Fibroblast of skin of left quadriceps (primary cell): ENCODE measurements at regions not wholly inside any gene's neighbourhood (a gene's known extent, or its start where the extent isn't known, plus 50 kb on each side); places are given as distances from the start of the nearest gene placed in this dataset.
"Not testable (repeated sequence)": the region's sequence is repeated elsewhere in the genome, so short reads cannot be mapped to it uniquely, and the experiment has no call there.

Source experiments
- DNase-seq, 2 experiments: peaks; one replicate each; pipeline ENCODE4 v3.0.0-alpha.2; 2013; ENCODE audit warnings: low read depth in 2 of 2

DNA sequence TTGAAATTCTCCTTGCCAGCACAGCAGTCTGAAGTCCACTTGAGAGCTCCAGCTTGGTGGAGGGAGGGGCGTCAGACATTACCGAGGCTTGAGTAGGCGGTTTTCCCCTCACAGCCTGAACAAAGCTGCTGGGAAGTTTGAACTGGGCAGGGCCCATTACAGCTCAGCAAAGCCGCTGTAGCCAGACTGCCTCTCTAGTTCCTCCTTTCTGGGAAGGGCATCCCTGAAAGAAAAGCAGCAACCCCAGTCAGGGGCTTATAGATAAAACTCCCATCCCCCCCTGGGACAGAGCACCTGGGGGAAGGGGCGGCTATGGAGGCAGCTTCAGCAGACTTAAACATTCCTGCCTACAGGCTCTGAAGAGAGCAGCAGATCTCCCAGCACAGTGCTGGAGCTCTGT is 325.3 kb downstream of the GJA1 start:
- no peak for DNase-seq

DNA sequence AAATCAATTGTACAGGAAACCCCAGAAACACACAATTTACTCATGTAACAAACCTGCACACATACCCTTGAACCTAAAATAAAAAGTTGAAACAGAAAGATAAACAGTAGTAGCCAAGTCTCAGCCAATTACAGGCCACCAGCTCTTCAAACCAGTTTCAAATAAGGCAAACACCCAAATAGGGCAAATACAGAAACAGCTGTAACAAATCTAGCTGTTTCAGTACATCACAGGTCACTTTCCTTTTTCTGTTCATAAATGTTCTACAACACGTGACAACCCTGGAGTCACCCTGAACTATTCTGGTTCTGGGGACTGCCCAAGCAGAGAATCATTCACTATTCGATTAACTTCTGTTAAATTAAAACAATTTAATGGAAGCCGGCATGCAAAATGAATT is 329.0 kb downstream of the GJA1 start:
- no peak for DNase-seq

DNA sequence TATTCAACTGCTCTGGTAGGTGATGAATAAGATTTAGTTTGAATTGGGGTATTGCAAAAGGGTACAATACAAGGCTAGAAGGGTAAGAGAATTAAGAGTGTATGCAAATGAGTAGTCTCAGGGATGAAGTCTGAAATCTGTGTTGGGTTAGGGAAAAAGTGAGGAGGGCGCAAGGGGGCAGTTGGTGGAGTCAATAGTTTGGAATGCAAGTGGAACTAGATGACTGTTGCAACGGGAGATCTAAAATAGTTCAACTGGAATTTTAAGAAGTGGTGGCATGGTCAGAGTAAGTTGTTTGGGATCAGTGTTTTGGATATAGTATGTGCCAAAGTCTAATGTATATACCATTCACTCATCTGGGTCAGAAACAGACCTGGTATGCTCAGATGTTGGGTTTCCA is 329.6 kb downstream of the GJA1 start:
- no peak for DNase-seq

DNA sequence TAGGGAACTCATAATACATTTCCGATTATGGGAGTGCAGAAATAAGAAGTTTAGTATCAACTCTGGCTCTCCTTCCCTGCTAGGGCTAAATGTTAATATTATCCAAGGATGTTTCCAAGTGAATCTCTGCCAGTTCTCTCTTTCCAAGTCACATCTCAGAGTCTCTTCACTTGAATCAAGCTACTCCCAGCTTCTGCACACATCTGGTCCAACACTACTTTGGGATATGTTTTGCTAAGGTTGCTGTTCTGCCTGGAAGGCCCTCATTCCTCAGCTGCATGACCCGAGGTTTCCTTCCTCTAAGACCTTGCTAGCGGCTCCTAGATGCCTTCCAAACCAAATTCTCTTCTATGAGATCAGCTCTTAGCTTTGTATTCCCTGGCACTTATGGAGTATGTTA is 331.8 kb downstream of the GJA1 start:
- no peak for DNase-seq

DNA sequence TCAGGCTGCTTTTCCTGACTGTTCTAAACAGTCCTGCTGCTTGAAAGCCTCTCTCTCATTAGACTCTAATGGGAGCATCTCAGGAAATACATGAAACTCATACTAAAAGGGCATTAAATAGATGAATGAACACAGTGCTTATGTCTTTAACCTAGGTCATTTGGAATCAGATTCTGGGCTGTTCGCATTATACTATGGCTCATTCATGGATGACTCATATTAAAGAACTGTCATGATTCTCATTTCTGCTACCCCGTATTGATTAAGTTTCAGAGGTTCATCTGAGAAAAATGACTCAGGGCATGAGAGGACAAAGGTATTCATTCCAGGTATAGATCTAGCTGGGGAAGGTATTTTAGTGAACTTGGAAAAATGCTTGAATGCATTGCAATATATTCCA is 335.5 kb downstream of the GJA1 start:
- DNase-seq: no peak

DNA sequence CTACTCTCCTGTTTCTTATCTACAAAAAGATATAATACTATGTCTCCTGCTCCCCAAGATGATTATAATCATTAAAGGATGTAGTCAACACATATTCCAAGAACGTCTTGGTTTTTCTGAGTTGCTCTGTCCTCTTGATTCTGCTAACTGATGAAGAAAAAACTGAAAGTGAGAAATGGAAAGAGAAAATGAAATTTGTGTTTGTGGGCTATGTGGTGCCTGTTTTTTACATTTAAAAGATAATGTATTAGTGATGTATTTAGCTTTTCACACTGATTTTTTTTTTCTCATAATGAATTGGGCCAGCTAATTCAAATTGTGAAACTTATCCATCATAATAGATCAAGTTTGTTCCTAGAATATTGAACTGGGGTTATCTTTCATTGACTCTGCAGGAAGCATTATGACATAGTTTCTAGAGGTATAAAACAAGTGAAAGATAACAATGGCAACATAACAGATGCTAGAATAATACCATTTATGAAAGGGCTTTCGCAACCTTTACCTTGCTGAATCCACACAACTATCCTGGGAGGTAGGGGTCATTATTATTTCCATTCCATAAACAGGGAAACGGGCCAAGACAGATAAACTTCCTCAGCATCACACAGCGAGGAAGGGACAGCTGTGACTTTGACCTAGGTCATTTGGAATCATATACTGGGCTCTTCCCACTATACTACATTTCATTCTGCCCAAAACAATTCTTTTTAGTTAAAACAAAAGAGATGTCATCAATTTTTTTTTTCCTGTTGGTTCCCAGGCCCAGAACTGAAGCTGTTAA is 336.7 kb downstream of the GJA1 start:
- DNase-seq: no peak

DNA sequence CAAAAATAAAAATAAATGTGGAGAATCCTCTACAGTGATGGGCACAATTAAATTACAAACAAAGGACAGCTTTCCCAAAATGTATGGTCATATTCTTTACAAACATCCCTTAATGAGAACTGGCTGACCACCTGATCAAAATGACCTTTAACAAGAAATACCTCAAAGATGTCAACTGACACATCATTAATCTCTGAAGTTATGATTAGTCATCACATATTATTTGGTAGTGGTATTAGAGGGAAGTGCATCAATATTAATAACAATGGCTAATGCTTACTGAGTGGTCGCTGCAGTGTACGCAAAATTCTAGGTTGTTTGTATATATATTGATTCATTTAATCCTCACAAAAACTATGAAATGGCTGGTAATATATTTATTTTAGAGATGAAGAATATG is 340.6 kb downstream of the GJA1 start:
- DNase-seq: no peak

DNA sequence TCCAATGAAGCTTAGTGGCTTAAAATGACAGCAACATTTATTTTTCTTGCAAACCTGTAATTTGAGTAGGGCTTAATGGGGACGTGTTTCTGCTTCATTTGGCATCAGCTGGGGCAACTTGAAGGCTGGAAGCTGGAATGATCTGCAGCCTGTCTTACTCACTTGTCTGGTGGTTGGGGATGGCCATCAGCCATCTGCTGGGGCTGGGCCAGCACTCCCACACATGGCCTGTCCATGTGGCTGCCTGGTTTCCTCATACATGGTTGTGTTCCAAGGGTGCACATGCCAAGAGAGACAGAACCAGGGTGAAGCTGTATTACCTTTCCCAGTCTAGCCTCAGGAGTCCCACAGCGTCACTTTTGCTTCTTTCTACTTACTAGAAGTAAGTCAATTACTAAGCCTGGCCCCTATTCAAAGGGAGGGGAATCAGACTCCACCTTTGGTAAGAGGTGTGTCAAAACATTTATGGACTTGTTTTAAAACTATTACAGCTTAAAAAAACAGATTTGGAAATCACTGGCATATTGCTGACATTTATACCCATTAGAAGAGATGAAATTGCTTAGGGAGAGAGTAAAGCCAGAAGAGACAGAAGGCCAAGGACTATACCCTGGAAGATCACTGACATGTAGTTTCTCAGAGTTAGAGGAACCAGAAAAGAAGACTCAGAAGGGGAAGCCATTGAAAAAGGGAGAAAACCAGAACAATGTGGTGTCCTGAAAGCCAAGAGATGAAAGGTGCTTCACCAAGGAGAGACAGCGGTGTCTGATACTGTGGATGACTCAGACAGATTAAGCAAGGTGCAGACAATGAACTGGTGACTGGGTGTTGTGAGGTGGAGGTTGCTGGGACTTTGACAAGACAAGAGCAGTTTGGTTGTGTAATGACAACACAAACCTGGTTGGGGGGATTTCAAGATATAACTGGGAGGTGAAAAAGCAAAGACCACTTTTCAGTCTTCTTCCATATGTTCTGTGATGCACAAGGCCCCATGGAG is 345.2 kb downstream of the GJA1 start:
- peak; percentile 72 to 78 for DNase-seq

DNA sequence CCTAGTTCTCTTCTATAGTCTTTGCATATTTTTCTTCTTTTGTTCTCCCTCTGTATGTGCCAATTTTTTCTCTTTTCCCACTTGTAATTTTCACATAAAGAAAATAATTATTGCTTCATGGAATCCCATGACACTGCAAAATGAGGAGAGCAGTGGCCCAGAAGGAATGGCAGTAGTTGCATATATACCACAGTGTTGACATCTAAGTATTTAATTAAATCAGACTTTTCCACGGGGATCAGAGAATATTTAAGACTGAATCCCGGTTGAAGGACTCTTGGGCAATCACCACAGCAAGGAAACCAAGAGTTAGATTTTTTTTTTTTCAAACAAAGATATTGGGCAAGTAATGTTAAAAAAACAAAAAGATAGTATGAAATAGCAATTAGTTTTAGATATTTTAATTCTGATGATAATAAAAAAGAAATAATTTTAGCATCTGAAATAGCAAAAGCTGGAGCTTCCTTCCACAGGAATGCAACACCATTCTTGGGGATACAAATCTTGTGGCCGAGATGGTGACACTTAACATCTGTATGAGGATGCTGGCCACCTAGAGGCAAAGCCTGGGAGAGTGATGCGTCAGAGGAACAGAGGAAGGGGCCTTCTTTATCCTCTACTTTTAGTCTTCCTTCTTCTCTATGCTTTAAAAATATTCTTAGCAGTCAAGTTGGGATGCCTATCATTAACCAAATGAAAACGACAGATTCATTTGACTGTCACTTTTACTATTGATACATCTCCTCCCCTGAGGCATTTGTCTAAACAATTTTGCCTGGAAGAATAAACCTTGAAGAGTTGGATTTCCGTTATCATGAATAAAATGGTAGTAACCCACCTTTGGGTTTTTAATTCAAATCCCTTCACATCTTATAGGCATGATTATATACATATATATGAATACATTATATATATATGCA is 356.2 kb downstream of the GJA1 start:
- DNase-seq: peak; percentile 76

DNA sequence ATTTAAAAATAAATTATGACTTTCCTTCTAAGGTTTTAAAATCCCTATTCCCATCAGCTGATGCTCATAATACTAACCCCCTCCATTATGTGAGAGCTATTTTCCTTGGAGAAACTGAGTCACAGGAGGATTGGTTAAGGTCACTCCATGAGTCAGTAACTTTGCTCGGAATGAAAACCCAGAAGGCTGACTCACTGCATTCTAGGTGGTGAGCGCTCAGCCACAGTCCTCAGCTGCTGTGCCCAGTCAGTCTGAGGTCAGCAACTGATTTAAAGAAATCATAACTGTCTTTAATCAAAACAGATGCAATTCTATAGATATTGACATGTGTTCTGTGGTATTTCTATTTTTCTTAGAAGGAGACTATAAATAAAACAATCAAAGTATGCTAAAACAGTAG is 359.2 kb downstream of the GJA1 start:
- peak; percentile 79 to 85 for DNase-seq

DNA sequence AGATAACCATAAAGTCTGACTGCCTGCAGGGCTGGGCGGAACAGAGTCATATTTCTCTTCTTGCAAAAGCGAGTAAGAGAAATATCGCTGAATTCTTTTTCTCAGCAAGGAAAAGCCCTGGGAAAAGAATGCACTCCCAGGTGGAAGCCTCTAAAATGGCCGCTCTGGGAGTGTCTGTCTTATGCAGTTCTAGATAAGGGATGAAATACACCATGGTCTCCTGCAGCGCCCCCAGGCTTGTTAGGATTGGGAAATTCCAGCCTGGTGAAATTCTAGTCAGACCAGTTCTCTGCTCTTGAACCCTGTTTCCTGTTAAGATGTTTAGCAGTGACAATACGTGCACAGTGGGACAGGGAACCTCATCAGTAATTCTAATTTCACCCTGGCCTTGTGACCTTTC is 362.2 kb downstream of the GJA1 start:
- not testable (repeated sequence) for DNase-seq

DNA sequence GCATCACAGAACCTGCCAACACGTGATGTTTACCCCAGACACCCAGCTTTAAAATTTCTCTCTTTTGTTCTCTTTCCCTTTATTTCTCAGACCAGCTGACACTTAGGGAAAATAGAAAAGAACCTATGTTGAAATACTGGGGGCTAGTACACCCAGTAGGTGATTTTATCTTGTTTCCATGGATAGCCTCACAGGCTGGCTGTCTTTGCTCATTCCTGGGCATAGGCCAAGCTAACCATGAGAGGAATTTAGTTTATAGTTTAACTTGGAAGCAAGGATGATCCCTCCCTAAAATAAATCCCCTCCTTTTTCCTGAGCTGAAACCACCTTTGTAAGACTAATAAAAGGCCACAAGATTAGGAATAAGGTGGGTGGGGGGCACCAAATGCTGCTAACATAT is 362.7 kb downstream of the GJA1 start:
- not testable (repeated sequence) for DNase-seq

DNA sequence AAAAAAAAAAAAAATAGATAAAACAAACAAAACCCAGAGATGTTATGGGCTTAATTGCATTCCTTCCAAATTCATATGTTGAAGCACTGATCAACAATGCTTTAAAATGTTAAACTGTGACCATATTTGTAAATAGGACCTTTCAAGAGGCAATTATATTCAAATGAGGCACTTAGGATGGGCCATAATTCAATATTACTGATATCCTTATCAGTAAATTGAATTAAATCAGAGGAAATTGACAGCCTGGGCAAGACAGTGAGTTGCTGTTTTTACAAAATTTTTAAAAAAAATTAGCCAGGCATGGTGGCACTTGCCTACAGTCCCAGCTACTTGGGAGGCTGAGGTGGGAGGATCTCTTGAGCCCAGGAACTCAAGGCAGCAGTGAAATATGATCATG is 364.1 kb downstream of the GJA1 start:
- no peak for DNase-seq

DNA sequence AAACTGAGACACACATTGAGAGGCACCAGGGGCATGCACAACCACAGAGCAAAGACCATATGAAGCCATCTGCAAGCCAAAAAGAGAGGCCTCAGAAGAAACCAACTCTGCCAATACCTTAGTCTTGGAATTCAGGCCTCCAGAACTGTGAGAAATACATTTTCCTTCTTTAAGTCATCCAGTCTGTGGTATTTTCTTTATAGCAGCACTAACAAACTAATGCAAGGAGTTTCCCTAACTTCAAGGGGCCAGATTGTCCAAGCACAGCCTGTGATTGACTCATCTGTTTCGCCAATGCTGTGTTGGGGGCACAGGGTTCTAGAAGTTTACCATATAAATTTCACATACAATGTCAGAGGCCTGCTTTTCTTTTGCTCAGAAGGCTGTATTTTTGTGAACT is 364.6 kb downstream of the GJA1 start:
- no peak for DNase-seq

DNA sequence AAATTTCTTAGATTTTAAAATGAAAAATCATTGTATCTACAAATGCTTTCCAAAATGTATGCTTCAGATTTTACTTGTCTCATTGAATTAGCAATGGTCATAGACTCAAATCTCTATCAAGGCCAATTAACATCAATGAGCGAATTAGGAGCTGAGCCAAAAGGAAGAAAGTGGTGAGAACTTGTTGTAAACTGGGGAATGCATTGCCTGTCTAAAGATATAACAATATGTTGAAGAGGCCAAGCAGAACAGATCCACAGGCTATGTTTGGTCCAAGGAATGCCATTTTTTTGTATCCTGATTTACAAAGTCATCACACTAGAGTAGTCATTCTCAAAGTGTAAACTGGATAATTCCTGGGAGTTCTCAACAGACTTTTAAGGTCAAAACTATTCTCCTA is 370.7 kb downstream of the GJA1 start:
- no peak for DNase-seq

DNA sequence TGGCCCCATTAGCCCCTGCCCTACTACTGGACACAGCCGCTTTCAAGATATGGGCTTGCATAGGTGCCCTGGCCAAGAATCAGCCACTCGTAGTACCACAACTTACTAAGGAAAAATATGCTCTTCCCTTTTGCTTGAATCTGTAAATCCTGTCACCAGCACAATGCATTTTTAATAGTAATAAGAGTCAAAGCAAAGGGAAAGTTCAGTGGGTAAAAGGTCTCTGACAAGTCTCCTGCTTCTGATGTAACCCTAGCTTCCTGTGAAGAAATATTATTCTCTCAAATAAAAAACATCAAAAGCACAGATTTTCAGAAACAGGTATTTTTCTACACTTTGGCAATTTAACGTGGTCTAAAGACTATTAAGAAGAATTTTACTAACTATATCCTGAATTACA is 373.8 kb downstream of the GJA1 start:
- no peak for DNase-seq

DNA sequence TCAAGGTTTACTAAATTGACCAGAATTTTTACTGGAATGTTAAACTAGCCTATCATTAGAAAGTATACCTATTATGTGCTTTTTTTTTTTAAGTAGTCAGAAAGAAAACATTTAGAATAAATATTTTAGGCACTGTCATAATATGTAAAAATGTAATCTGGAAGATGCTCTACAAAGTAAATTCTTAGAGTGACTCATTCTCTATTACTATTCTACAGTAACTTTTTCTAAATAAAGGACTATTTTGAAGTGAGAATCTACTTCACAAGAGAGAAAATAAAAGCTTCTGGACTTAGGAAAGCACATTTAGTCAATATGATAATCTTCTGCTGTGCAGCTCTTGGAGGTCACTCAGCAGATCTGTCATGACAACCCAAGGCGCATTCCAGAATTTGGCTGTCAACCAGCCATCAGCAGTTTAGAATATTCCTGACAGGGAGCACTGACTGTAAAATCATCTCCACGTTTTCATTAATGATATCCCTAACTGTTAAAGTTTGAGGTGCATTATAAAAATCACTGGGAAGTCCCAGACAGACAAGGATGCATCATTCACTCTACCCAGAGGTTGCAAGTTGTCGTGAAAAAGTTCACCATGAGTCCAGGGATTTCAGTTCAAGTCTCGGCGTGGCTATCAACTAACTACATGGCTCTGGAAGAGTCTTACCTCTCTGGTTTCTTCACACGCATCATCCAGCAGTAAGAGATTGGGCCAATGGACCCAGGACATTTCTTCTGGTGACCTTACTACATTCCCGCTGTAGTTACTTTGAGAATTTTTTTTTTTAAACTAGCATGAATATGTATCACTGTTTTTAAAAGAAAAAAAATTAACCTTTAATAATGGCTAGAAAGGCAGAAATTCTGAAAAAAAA is 374.9 kb downstream of the GJA1 start:
- no peak for DNase-seq

DNA sequence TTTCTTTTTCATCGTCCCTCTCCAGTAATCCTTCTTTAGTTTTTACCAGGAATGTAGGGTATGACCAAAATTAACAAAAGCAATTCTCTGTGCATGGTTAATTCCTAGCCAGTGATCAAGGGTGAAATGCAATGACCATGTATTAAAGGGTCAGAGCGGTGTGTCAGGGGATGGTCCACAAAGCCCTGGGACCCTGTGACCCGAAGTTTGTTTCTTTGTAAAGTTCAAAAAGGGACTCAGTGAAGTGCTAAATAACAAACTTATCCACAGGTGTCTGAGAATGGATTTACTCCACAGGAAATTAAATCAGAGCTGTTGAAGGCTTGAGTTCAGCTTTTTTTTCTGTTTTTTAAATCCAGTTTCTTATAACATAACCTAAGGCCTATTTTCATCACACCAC is 375.7 kb downstream of the GJA1 start:
- DNase-seq: no peak

DNA sequence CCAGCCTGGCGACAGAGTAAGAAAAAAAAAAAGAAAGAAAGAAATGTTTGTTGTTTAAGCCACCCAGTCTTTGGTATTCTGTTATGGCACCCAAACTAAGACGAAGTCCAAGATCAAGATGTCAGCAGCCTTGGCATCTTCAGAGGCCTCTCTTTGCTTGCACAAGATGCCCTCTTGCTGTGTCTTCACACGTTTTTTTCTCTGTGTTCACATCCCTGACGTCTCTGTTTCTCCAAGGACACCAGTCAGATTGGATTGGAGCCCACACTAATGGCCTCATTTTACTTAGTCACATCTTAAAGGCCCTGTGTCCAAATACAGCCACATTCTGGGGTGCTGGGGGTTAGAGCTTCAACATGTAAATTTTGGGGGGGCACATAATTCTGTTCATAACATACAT is 380.9 kb downstream of the GJA1 start:
- no peak for DNase-seq

DNA sequence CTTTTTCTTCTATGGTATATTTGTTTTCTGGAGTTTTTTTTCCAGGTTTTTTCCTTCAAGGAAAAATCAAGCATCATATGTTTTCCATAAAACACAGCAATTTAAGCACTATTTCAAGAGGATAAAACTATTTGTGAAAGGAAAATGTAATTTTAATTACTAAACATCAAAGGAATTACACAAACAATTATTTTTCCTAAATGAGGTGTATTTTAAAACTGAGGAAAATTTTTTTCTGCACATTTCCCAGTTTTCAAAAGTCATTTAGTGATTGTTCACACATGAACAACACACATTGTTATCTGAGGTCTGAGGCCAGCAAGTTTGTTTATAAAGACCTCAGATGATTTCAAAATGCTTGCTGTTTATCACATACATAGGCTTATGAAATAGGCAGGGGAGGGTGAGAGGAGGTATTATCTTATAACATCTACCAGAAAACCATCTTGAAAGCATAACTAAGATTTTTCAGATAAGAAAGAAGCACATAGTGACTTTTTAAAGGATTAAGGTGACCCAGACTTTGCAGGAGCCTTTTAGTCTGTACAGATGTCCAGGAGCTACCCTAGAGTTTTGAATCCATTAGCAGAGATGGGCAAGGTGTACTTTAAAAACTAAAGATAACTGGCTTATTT is 381.6 kb downstream of the GJA1 start:
- DNase-seq: no peak
